GM19438 (cell line): ENCODE measurements at regions not wholly inside any gene's neighbourhood (a gene's known extent, or its start where the extent isn't known, plus 50 kb on each side); places are given as distances from the start of the nearest gene placed in this dataset.

Experiments
- ATAC-seq: cut with Tn5 transposase; IDR thresholded peaks from one replicate; pipeline ENCODE4 v1.9.1; 2021; ENCODE audit warnings: low read depth; ENCODE audit not compliant: unreplicated experiment

DNA sequence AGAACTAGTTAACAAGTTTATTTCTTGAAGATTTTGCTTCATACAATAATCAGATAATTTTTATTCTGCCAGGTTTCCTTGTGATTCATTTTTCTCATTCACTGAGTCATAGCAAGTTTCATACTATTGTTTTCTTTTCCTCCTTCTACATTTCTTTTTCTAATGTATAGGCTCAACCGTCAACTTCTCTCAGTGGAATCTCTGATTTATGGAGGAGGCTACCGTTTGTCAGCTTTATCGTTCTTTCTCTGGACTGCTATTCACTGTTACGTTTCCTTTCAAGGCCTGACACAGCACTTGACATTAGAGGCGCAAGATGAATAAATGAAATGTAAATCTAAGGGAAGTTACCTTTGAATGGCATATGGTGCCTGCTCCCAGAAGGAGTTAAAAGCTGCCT is 284.3 kb upstream of the NR5A2 start:
- no peak for ATAC-seq

DNA sequence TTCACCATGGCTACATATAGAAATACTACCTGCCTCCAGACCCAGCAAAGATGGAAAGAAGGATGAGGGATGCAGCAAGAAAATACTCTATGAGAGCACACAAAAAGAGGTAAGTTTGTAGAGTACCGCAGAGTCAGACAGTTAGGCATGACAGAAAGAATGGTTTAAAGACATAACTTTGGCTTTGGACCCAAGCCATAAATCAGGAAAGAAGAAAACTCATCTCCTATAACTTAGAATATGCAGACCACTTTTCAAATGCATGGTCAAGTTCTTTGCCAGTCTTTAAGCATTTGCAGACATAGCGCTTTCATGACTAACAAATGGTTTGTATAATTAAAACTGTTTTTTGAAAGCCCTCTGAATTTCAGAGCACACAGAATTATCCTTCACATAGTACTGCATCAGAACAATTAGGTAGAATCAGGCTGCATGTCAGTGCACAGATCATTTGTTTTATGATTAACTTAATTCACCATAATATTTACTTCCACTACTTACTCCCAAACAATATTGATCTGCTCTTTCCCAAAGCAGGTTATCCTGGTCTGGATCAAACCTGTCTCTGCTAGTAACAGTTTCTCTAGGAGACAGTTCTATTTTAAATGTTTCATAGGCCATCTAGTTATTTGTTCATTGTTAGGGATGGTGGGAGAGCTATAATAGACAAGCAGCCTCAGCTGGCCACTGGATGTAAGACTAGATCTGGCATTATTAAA is 280.7 kb upstream of the NR5A2 start:
- ATAC-seq, result no peak

DNA sequence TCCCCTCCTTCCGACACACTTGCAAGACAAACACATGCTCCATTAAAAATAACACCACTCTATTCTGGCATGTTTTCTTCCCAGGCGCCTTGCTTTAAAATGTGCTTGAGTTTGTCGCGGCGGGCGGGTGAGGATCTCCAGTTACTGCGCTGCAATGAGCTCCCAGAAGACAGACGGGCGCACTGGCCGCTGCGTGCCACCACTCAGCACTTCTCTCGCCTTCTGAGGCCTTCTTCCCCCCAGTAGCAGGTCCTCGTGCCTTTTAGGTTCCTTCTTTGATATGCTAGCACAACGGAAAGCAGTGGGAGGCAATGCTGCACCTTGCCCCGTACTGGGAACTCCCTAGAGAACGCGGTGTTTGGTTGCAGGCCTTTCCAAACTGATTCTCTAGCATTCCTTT is 279.5 kb upstream of the NR5A2 start:
- no peak for ATAC-seq

DNA sequence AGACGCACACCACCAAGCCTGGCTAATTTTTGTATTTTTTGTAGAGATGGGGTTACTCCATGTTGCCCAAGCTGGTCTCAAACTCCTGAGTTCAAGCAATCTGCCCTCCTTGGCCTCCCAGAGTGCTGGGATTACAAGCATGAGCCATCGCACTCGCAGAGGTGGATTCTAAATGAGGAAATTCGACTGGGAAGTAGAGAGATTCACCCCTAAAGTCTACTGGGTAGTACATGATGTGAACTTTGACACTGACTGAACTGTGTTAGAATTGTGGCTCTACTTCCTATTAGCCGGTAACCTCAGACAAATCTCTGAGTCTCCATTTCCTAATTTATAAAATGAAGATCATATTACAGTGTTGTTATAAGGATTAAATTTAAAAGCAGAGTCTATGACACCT is 276.0 kb upstream of the NR5A2 start:
- no peak for ATAC-seq

DNA sequence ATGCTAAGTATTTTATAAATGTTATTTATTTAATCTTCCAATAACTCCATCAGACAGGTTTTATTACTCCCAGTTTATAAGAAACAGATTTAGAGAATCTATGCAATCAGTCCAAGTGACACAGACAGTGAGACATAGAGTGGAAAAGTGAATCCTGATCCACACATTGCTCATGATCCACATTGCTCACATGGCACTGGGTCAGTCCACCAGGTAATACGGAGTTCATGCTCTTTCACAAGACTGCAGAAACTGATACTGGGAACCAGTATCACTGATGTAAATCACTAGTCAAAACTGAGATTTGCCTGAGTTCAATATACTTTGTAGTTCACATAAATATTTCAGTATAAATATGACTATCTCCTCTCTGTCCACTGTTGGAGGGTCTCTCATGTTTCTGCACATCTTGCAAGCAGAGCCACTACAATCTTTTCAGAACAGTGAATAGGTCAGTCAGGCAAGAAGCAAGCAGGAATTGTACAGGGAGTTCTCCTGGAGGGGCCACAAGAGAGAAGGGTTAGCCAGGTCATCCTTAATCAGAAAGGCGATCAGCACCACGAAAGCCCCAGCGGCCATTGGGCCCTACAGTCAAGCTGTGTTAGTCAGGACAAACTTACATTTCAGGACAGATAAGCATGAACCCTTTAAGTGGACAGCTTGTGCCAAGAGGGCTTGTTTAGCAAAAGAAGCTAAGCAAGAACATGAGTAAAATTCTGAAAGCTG is 275.4 kb upstream of the NR5A2 start:
- no peak for ATAC-seq

DNA sequence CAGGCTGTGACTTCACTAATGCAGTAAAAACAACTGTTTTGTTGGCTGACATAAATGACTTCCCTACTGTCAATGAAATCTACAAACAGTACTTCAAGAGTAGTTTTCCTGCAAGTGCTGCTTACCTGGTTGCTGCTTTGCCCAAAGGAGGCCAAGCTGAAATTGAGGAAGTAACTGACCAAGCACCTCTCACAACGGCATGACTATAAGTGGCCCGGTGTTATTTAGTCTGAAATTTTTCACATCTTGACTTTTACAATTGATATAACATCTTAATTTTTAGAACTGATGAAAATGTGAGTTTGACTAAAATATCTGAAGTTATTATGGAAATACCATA is 274.9 kb upstream of the NR5A2 start:
- no peak for ATAC-seq

DNA sequence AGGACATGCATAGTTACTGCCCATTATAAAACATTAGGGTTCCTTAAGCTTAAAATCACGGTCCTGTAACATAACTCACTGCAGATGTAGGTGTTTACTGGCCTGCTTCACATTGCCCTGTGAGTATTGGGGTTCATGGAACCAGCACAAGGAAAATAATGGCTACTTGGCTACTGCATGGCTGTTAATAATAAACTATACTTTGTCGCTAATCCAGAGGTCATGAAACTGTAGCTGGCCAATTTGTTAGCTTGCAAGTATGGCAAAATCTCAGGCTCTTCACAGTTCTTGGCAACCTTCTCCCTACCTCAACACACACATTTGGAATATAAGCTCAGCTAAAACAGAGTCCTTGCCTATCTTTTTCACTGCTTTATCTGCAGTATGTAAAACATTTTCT is 274.0 kb upstream of the NR5A2 start:
- no peak for ATAC-seq

DNA sequence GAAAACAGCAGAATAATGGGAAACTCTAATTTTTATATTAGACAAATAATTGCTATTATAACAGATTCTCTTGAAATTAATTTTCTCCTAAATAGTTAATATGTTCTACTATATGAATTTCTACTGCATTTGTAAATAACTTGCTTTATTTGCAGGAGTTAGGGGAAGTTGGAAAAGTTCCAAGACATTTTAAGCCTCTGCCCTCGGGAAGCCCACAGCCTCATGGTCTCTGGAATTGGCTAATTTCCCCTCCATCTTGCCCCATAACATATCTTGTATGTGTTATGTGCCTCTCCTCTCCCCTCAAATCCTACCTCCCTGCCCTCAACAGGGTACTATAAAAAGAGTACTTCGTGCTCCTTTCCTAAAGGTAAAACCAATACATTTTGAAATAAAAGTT is 271.4 kb upstream of the NR5A2 start:
- ATAC-seq, result no peak

DNA sequence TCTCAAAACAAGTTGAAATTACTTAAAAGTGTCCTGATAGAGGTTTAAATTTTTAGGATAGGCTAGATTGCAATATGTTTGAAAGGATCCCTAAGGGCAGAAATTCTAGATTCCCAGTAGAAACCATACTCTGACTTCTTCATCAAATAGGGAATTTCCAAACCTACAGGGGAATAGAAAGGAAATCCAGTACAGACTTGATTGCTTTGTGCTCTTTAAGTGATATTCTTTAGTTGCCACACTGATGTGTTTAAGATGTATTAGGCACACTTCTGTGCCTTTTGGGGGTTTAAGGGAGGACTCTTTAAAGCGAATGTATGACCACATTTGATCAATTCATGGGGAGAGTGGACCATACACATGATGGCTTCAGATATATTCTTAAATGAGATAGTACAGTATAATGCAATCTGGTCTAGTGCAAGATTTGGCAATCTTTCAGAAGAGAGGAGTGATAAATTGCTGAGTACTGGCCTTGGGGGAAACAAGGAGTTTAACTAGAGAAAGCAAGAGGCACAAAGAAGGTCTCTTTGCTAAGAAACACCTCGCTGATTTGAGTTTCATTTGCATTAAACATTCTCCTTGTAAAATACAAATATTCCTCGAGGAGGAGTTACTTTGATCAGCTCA is 268.8 kb upstream of the NR5A2 start:
- ATAC-seq, result no peak

DNA sequence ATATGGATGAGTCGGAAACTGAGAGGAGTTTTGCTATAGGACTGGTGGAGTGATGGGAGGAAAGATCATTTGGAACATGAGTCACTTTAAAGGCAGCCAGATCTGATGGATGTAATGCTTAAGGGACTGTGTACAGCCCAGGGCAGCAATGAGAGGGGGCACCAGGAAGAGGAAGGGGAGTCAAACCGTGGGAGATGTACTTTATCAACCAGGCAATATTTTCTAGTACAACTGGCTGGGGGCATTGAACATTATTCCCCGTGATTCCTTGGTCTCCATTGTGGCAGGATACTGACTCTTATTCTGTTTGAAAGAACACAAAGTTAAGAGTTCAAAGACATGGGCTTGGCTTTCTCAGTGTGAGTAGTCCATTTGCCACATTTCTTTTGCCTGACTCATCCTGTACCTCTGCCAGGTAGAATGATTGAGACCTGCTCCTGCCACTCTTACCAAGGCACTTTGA is 268.2 kb upstream of the NR5A2 start:
- no peak for ATAC-seq

DNA sequence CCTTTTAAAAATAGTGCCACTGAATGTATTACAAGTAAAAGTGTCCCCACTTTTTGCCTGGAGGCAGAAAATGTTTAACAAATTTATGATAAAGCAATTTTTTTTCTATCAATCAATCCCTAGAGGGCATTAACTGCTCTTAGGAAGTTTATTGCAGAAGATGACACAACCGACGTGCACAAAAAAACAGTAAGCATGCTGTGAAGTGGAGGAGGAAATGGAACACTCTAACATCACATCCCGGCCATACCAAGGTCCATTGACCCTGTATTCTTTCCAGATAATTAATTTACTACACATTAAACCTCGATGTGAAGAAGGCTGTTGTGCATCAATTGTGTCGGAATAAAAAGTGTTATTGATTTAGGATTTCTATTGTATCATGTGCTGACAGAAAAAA is 264.9 kb upstream of the NR5A2 start:
- no peak for ATAC-seq

DNA sequence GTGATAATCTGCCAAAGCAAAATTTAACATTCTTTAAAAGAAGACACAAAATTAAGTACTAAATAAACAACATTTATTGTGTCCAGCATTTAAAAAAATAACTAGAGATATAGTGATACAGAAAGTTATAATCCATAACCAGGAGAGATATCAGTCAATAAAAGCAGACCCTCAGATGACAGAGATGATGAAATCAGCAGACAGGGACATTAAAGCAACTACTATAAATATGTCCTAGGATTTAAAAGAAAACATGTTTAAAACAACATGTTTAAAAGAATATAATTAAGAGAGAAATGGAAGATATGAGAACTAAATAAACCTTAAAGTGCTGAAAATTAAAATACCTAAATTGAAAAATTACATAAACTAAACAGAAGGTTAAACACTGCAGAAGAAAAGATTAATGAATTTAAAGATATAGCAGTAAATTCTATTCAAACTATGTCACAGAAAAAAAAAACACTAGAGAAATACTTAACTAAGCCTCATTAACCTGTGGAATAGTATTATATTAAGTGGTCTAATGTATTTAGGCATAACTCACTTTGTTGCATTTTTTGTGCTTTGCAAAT is 261.2 kb upstream of the NR5A2 start:
- no peak for ATAC-seq

DNA sequence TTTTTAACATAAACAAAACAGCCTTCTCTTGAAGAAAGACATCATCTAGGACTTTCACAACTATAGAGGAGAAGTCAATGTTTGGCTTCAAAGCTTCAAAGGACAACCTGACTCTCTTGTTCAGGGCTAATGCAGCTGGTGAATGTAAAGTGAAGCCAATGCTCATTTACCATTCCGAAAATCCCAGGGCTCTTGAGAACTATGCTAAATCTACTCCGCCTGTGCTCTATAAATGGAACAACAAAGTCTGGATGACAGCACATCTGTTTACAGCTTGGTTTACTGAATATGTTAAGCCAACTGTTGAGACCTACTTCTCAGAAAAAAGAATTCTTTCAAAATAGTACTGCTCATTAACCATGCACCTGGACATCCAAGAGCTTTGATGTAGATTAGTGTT is 259.8 kb upstream of the NR5A2 start:
- ATAC-seq, result no peak

DNA sequence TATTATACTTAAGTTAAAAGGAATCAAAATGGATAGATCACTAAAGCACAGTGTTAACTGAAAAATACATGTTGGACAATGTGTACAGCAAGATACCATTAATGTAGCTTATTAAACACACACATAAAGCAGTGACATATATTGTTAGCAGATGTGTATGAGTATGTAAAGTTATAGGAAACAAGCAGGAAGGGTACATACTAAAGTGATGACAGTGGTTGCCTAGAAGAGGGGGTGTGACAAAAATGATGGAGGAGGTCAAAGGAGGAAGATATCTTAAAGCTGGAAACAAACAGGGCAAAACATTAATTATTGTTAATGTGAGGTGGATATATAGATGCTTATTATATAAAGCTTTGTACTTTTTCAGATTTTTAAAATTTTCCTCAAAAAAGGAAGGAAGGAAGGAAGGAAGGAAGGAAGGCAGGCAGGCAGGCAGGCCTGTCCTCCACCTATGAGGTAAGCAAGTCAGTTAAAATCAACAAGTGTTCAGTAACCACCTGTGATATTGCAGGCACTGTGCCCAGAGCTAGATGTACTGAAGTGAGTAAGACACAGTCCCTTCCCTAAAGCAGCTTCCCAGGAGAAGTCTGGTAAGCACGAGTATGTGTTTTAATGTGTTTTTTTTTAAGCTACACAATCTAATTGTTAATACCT is 252.9 kb upstream of the NR5A2 start:
- no peak for ATAC-seq

DNA sequence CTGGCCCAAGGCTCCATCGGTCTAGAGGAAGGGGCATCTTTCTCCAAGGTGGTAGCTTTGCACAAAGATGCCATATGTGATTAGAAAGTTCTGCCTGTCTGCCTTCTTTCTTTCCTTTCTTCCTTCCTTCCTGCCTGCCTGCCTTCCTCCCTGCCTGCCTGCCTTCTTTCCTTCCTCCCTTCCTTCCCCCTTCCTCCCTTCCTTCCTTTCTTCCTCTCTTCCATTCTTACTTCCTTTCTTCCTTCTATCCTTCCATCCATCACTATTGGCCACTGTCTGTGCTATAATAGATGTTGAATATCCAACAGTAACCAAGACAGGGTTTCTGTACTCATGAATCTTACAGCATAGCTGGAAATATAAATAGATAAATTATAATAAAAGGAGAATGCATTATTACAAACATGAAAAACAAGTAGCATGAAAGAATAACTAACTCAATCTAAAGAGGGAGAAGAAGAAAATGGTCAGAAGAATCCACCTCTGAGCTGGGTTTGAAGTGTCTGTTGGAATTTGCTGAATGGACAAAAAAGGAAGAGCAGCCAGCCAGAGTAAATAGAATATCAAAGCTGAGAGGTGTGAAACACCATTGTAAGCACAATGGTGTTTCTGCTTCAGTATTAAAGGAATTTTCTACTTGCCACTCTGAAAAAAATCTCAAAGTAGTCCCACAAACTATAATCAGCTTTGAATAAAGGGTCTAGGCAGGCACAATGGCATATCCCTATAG is 250.6 kb upstream of the NR5A2 start:
- ATAC-seq, result no peak

DNA sequence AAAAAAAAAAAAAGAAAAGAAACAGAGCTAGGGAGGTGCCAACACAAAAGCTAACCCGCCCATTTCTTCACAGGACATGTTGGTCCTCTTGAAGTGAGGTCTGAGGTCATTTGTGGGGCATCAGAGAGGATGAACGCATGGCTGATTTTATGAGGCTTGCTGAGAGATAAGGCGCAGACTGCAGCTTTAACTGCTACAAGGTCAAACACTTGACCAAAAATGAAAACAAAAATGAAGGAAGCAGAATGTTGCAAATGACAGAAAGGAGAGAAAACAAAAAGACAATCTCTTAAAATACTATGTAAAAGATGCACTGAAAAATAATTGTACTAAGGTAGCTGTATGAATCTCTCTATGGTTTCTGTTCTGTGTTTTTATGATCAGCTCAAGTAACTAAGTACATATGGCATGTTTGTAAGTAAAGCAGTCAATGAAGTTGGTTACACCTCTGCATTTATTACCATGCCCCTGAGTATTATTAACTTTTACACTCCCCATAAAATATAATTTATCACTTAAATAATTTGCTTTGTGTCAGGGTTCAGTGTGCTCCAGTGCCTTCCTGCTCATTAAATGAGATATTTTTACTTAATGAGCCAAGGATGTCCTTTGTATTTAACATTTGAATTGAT is 249.1 kb upstream of the NR5A2 start:
- ATAC-seq, result no peak

DNA sequence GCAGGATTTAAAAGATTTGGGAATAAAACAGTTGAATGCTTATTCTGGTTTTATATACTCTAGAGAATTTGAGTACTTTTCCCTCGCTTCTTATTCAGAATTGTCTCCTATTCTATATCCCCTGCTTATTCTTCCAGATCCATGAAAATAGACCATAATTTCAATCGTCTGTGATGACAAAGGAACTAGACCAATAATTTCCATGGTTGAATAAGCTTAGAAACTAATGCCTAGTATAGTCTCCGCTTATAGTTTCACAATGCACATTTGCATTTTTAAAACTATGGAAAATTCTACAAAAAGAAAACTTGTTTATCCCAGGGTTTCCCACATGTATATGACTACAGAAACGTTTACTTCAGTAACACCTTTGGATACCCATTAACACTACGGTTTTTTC is 247.4 kb upstream of the NR5A2 start:
- no peak for ATAC-seq

DNA sequence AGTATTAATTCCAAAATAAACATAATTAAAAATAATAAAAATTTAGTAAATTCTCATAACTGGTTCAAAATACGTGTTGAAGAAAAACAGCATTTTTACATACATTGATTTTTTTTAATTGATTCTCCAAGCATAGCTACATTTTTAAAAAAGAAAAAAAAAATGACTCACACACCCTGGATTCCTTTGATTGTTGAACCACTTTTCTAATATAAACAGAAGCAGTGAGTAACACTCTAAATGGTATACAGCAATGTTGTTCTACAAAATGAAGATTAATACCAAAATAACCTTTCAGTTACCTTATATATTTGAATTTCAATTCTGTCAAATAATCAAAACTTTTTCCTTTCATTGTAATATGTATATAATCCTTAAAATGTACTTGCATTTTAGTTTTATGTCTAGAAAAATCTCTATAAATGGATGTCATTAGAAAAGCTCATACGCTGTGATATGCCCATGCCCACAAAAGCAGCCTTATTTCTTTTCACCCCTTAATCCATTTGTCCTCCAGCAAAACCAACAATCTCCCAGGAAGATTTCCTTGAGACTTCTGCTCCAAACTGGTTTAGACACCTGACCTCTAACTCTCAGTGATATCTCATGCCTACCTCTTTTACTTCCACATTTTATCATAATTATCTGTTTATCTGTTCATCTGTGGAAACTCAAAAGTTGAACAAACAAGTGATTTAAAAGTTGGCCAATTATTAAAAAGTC is 246.4 kb upstream of the NR5A2 start:
- ATAC-seq, result no peak

DNA sequence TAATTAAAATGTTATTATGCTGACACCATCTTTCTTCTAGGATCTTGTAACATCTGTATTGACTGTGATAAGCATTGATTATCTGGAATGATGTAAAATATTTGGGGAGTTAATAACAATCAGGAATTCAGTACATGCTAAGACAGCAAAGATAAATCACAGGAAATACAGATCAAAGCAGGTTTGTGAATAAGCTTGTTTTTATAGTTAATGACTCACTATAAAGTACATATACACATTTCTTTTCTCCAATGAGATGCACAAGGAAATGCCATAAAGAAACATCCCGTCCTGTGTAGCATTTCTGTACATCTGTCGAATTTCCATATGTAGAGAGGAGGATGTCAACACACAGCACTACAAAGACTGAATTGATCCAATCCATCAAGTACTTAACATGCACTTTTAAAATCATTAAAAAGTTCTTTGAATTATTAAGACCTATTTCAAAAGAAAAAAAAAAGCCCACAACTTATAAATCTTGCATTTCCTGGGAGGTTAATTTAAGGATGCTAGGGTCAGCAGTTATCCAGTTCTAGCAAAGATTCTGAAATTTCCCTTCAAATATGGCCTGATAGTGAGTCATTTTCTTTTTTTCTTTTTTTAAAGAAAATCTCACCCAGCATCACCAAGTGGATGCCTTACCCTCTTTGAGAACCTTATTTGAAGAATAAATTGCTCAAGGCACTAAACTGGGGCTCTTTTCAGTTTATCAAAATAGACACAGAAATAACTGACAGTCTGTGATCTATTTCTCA is 243.2 kb upstream of the NR5A2 start:
- ATAC-seq, result no peak
